ENCODE measurements at regions not wholly inside any gene's neighbourhood (a gene's known extent, or its start where the extent isn't known, plus 50 kb on each side); places are given as distances from the start of the nearest gene placed in this dataset.
"Not testable (repeated sequence)": the region's sequence is repeated elsewhere in the genome, so short reads cannot be mapped to it uniquely, and the experiment has no call there.

DNA sequence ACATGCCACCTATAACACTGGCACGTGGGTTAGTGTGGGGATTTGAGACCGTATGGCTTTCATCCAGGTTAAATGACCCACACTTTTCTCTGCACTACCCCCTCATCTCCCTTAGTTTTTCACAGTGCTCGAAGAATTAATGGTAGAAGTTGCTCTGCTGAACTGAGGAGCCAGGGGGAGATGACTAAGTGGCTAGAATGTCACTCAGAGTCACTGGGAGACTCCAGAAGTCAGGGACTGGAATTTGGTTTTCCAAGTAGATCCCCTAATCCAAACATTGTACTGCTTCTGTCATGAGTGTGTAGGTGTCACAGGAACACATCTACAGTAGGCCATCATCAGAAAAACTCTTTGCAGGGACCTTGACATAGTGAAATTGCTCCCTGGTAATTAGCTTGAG lies 181.0 kb upstream of the RASGRP1 start:
- Mint-ChIP-seq H3K4me3 (no peak overlapping the region), H3K4me1 (ENCODE audit: low read depth) (no peaks in the 10 kb centered on the region), H3K27me3 (ENCODE audit: low read depth) (peaks cover 6% of the 10 kb centered on the region), H3K9me3 (no peaks in the 10 kb centered on the region), H3K36me3 (ENCODE audit: insufficient read depth) (no peaks in the 10 kb centered on the region)
- no peak for ATAC-seq
- no peak for DNase-seq

DNA sequence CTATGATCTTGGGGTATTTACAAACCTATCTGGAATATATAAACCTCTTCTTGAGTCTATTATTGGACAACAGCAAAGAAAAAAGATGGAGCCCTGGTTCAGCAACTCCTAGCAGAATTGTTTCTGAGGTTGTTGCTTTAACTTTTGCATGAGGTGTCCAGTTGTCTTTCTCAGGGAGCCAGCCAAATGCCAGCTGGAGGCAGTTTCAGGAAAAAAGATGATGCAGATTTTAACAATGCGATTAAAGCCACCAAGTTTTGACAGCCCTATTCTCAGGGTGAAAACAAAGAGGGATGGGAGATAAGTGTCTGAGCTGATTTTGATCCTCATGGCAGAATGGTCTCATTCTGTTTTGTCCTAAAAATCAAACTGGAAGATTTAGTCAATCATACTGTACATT lies 181.6 kb upstream of the RASGRP1 start:
- Mint-ChIP-seq H3K4me1 (ENCODE audit: low read depth) (no peaks in the 10 kb centered on the region), H3K36me3 (ENCODE audit: insufficient read depth) (no peaks in the 10 kb centered on the region), H3K4me3 (no peak overlapping the region), H3K27me3 (ENCODE audit: low read depth) (peaks cover 6% of the 10 kb centered on the region), H3K9me3 (no peaks in the 10 kb centered on the region)
- DNase-seq: no peak
- ATAC-seq: no peak

DNA sequence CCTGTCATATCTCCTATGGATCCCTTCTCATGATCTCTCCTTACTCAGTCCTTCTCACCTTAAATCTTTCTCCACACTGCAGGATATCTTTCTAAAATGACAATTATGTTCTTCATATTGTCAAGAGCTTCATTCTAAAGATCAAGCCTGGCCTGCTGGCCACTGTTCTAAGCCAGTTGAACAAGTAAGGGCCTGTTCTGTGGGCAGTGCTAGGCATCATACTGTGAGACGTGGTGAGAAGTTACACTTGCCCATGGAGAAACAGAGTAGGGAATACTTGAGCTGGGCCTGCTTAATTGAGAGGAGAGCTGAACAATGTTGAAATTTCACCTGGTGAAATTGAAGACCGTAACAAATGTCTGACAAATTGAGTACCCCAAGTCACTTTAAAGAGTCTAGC lies 184.1 kb upstream of the RASGRP1 start:
- Mint-ChIP-seq H3K9me3 (no peaks in the 10 kb centered on the region), H3K36me3 (ENCODE audit: insufficient read depth) (no peaks in the 10 kb centered on the region), H3K4me1 (ENCODE audit: low read depth) (no peaks in the 10 kb centered on the region), H3K4me3 (no peak overlapping the region), H3K27me3 (ENCODE audit: low read depth) (peaks cover 6% of the 10 kb centered on the region)
- DNase-seq (no peak), ATAC-seq (no peak)

DNA sequence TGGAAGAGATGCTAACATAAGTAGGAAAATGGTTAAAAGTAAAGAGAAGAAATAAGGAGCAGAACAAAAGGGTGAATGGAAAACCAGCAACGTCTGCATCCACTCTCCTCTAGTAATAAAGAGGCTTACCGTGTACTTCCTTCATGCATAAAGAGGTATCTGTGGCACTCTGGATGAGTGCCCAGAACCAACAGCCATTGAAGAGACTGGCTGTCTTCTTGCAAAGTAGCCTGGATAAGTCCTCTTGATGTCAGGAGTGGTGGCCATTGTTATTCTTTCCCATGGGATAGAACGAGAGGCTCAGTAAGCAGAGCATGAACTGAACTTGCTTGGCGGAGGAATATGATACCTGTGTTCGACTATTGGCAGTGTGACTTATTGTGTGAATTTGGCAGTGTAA lies 186.2 kb upstream of the RASGRP1 start:
- no peak for ATAC-seq
- Mint-ChIP-seq H3K36me3 (ENCODE audit: insufficient read depth) (no peaks in the 10 kb centered on the region), H3K27me3 (ENCODE audit: low read depth) (peaks cover 15% of the 10 kb centered on the region), H3K9me3 (no peaks in the 10 kb centered on the region), H3K4me3 (no peak overlapping the region), H3K4me1 (ENCODE audit: low read depth) (no peaks in the 10 kb centered on the region)
- no peak for DNase-seq

DNA sequence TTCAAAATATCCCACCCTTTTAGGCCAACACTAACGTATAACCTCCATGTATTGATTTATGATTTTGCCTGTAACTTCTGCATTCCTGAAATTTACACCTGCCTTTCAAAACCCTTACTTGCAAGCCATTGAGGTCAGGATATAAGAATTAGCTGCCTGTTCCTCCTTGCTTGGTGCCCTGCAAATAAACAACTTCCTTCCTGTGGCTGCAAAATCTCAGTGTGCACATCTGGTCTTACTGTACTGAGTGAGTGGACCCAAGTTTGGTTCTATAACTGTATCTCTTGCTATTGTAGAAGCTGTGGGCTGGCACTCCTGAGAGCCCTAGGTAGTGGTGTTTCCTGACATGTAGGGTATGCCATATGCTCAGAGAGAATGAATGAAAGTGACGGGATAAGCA lies 191.1 kb upstream of the RASGRP1 start:
- Mint-ChIP-seq H3K4me1 (ENCODE audit: low read depth) (no peaks in the 10 kb centered on the region), H3K36me3 (ENCODE audit: insufficient read depth) (no peaks in the 10 kb centered on the region), H3K9me3 (no peaks in the 10 kb centered on the region), H3K4me3 (no peak overlapping the region), H3K27me3 (ENCODE audit: low read depth) (peaks cover 24% of the 10 kb centered on the region)
- DNase-seq: no peak
- no peak for ATAC-seq

DNA sequence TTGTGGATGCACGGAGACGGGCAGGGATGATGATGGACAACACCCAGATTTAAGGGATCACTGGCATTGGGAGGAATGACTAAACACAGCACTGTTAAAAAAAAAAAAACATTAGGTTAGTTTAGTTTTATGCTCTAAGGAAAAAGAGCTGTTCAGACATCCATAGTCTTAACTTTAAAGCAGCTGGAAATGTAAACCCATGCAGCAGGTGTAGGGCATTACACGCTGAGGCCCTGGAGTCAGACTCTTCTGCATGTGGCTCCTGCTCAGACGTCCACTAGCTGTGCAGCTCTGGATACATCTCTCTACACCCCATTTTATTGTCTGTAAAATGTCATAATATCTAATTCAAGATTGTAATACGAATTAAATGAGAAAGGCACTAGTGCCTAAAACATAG lies 191.8 kb upstream of the RASGRP1 start:
- Mint-ChIP-seq H3K9me3 (no peaks in the 10 kb centered on the region), H3K36me3 (ENCODE audit: insufficient read depth) (no peaks in the 10 kb centered on the region), H3K27me3 (ENCODE audit: low read depth) (peaks cover 24% of the 10 kb centered on the region), H3K4me3 (no peak overlapping the region), H3K4me1 (ENCODE audit: low read depth) (no peaks in the 10 kb centered on the region)
- DNase-seq (no peak), ATAC-seq (no peak)

DNA sequence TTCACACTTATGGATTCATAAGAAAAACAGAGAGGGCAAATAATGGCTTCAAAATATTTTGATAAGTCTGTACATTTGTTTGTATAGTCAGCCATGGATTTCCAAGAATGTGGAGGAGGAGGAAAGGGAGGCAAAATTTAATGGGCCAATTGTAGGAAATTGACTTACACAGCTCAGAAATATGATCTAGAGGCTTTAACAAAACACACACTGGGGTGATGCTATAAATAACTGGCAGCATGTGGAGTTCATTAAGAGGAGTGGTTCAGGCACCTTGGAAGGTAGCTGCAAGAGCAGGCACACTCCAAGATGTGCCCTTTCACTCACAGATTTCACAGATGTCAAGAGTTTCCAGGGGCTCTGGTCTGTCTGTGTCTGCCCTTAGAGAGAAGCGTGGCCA lies 193.4 kb upstream of the RASGRP1 start:
- Mint-ChIP-seq H3K27me3 (ENCODE audit: low read depth) (peaks cover 24% of the 10 kb centered on the region), H3K36me3 (ENCODE audit: insufficient read depth) (no peaks in the 10 kb centered on the region), H3K4me1 (ENCODE audit: low read depth) (no peaks in the 10 kb centered on the region), H3K9me3 (no peaks in the 10 kb centered on the region), H3K4me3 (no peak overlapping the region)
- ATAC-seq: no peak
- DNase-seq: no peak

DNA sequence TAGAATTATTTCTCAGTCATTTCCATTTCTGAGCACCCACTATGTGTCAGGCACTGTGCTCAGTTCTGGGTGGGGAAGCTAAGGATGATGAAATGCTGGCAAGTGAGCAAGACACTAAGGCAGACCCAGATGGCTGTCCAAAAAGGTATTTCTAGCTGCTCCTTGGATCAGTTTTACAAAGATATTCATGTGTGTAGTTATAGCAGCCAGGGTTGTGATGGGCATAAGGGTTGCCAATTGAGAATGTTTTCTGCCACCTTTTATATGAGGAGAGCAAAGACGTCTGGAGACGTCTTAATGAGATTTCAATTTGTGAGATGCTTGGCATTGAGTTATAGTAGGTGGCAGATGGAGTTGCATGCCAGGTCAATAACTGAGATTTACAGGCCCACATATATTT lies 197.1 kb upstream of the RASGRP1 start:
- Mint-ChIP-seq H3K9me3 (no peaks in the 10 kb centered on the region), H3K27me3 (ENCODE audit: low read depth) (peaks cover 8% of the 10 kb centered on the region), H3K4me1 (ENCODE audit: low read depth) (no peaks in the 10 kb centered on the region), H3K36me3 (ENCODE audit: insufficient read depth) (no peaks in the 10 kb centered on the region), H3K4me3 (no peak overlapping the region)
- ATAC-seq (no peak), DNase-seq (no peak)

DNA sequence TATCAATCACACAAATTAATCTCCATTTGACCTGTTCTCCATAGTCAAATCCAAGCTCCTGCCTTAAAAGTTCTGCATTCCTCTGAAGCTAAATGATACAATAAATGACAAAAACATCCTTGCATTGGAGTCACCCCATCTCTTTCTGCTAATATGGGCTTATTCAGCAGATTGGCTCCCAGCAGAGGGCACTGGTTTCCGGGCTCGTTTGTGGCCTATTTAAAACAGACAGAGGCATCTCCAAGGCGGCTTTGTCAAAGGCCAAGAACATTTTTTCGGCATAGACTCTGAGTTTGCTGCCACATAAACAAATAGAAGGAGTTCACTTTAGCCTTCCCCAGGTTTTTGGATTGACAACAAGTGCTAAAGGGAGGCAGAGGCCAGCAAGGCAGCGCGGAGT lies 204.4 kb upstream of the RASGRP1 start:
- ATAC-seq (no peak), DNase-seq (no peak)
- H3K36me3 Mint-ChIP-seq (ENCODE audit: insufficient read depth): no peaks in the 10 kb centered on the region
- H3K4me1 Mint-ChIP-seq (ENCODE audit: low read depth): no peaks in the 10 kb centered on the region
- H3K27me3 Mint-ChIP-seq (ENCODE audit: low read depth): peaks cover 7% of the 10 kb centered on the region
- no peak overlapping the region for H3K4me3 Mint-ChIP-seq
- no peaks in the 10 kb centered on the region for H3K9me3 Mint-ChIP-seq

DNA sequence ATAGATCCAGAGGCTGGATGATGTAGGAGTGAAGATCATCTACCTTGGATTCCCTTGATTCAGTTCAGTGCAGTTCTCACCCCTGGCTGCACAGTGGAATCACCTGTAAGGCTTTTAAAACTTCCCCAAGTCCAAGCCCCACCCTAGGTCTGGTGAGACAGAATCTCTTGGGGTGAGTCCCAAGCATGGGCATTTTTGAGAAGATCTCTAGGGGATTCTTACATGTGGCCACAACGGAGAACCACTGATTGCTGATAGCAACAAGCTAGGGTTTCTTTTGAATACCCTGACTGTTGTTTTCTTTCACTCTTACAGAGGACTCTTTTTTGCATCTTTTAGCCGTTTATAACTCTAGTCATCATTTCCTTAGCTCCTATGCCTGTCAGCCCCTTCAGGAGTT lies 204.9 kb upstream of the RASGRP1 start:
- H3K4me3 Mint-ChIP-seq: no peak overlapping the region
- ATAC-seq (no peak), DNase-seq (no peak)
- H3K27me3 Mint-ChIP-seq (ENCODE audit: low read depth): peaks cover 10% of the 10 kb centered on the region
- H3K4me1 Mint-ChIP-seq (ENCODE audit: low read depth): no peaks in the 10 kb centered on the region
- H3K36me3 Mint-ChIP-seq (ENCODE audit: insufficient read depth): no peaks in the 10 kb centered on the region
- no peaks in the 10 kb centered on the region for H3K9me3 Mint-ChIP-seq

DNA sequence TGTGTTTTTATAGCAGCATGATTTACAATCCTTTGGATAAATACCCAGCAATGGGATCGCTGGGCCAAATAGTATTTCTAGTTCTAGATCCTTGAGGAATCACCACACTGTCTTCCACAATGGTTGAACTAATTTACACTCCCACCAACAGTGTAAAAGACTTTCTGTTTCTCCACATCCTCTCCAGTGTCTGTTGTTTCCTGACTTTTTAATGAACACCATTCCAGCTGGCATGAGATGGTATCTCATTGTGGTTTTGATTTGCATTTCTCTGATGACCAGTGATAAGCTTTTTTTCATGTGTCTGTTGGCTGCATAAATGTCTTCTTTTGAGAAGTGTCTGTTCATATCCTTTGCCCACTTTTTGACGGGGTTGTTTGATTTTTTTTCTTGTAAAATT lies 209.5 kb upstream of the RASGRP1 start:
- not testable (repeated sequence) for ATAC-seq; H3K4me3 Mint-ChIP-seq; H3K9me3 Mint-ChIP-seq; H3K4me1 Mint-ChIP-seq (ENCODE audit: low read depth); H3K36me3 Mint-ChIP-seq (ENCODE audit: insufficient read depth); DNase-seq
- H3K27me3 Mint-ChIP-seq (ENCODE audit: low read depth): peaks cover 23% of the 10 kb centered on the region

DNA sequence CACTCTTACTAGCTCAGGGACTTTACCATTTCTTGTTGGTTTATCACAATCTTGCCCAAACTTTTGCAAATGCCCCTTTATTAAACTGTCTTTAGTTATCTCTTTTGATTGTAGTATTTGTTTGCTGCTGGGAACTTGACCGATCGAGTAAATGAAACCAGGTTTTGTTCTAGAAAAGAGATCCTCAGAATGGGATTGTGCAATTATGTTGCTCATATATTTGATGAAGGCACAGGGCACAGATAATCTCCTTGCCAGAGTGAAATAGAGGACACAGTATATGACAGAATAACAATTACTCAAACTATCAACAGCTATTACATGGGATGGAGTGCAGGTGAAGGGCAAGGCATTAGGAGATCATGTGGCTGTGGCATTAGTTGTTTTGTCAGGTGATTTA lies 216.6 kb upstream of the RASGRP1 start:
- no peak for DNase-seq
- ATAC-seq: no peak
- H3K4me1 Mint-ChIP-seq (ENCODE audit: low read depth): no peaks in the 10 kb centered on the region
- H3K27me3 Mint-ChIP-seq (ENCODE audit: low read depth): peaks cover 35% of the 10 kb centered on the region
- no peak overlapping the region for H3K4me3 Mint-ChIP-seq
- H3K9me3 Mint-ChIP-seq: no peaks in the 10 kb centered on the region
- no peaks in the 10 kb centered on the region for H3K36me3 Mint-ChIP-seq (ENCODE audit: insufficient read depth)

DNA sequence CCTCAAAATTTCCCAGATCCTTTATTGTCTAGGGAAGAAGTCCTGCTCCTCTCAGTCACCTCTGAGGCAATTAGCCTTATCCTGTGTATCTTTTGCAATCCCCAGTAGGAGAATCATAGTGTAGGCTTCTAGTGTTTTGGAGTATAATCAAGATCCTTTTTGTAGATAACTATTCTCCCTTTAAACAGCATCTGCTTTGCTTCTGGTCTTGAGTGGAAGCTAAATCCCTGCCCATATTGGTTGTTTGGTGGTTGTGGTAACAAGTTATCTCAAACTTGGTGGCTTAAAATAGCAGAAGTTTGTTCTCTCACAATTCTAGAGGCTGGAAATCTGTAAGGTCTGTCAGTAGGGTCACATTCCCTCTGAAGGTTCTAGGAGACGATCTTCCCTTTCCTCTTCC lies 217.5 kb upstream of the RASGRP1 start:
- no peaks in the 10 kb centered on the region for H3K4me1 Mint-ChIP-seq (ENCODE audit: low read depth)
- peaks cover 31% of the 10 kb centered on the region for H3K27me3 Mint-ChIP-seq (ENCODE audit: low read depth)
- no peaks in the 10 kb centered on the region for H3K9me3 Mint-ChIP-seq
- no peak for ATAC-seq
- H3K4me3 Mint-ChIP-seq: no peak overlapping the region
- no peak for DNase-seq
- no peaks in the 10 kb centered on the region for H3K36me3 Mint-ChIP-seq (ENCODE audit: insufficient read depth)

DNA sequence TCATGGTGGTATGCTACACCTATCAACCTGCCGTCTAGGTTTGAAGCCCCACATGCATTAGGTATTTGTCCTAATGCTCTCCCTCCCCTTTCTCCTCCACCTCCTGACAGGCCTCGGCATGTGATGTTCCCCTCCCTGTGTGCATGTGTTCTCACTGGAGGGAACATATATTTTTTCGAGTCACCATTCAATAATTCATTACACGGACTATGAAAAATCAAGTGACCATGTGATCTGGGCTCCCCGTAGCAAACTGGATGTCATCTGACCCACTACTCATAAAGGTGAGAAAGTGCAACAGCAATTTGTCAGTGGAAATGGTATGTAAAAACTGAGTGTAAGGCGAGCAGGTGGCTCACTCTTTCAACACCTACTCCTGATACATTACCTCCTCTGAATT lies 224.3 kb upstream of the RASGRP1 start:
- DNase-seq (no peak), ATAC-seq (no peak)
- Mint-ChIP-seq H3K9me3 (no peaks in the 10 kb centered on the region), H3K27me3 (ENCODE audit: low read depth) (peaks cover 3% of the 10 kb centered on the region), H3K4me3 (no peak overlapping the region), H3K4me1 (ENCODE audit: low read depth) (no peaks in the 10 kb centered on the region), H3K36me3 (ENCODE audit: insufficient read depth) (no peaks in the 10 kb centered on the region)

DNA sequence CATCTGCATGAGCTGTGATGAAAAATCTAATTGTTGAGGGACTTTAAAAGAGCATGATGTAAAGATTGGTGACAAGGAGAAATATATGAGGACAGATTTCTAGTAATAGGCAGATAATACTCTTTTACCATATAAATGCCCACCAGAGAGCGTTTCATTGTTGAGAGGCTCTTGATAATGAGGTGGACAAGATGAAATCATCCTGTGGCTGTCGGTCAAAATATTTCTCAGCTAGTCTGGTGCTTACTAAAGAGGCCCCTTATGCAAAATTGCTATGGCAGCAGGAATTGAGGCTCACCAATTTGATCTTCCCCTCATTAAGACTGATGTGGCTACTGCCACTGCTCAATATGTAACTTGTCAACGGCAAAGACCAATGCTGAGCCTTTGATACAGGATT lies 225.0 kb upstream of the RASGRP1 start:
- Mint-ChIP-seq H3K9me3 (no peaks in the 10 kb centered on the region), H3K4me1 (ENCODE audit: low read depth) (no peaks in the 10 kb centered on the region), H3K27me3 (ENCODE audit: low read depth) (peaks cover 2% of the 10 kb centered on the region), H3K36me3 (ENCODE audit: insufficient read depth) (no peaks in the 10 kb centered on the region), H3K4me3 (no peak overlapping the region)
- no peak for ATAC-seq
- DNase-seq: no peak

DNA sequence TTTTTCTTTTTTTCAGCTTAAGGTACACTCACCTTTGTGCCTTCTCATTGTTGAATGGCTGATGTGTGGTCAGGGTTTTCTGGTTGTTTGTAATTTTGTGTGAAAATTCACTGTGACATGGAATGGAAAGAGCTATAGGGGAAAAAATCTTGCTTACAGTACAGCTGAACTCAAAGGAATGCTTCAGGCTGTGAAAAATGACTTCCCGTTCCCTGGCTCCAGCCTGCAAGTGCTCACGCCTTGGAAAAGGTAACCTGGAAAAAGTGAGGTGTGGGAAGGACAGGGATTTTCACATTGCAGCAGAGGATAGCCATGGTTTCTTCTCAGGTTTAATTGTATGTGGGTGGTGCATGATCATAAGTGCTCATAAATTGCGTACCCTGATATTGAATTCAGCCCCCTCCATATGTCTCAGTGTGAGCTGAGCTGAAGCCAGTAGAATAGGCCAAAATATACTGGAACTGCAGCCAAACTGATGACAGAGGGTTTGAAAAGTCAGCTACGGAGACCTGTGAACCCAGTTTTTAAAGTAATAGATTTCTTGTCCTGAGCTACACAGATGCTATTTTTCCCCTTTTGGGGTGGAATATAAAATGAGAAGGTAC lies 228.7 kb upstream of the RASGRP1 start:
- Mint-ChIP-seq H3K27me3 (ENCODE audit: low read depth) (peaks cover 5% of the 10 kb centered on the region), H3K36me3 (ENCODE audit: insufficient read depth) (no peaks in the 10 kb centered on the region), H3K4me1 (ENCODE audit: low read depth) (no peaks in the 10 kb centered on the region), H3K9me3 (no peaks in the 10 kb centered on the region), H3K4me3 (no peak overlapping the region)
- DNase-seq (no peak), ATAC-seq (no peak)
